ENCODE measurements at regions not wholly inside any gene's neighbourhood (a gene's known extent, or its start where the extent isn't known, plus 50 kb on each side); places are given as distances from the start of the nearest gene placed in this dataset.

DNA sequence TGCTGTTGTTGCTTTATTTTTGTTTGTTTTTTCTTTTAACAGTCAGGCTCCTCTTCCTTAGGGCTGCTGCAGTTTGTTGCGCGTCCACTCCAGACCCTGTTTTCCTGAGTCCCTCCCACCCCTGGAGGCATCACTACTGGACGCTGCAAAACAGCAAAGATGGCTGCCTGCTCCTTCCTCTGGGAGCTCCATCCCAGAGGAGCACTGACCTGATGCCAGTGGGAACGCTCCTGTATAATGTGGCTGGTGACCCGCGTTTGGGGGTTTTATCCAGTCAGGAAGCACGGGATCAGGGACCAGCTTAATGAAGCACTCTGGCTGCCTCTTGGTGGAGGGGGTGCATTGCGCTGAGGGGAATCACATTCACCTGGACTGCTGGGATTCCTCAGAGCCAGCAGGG is 1005.6 kb downstream of the CDH8 start:
- TF ChIP-seq CTCF (conservative IDR thresholded peaks at IDR 0.05): no peak
- no peak for TF ChIP-seq ZFX (IDR thresholded peaks at IDR 0.05)
